ENCODE measurements at regions not wholly inside any gene's neighbourhood (a gene's known extent, or its start where the extent isn't known, plus 50 kb on each side); places are given as distances from the start of the nearest gene placed in this dataset.

DNA sequence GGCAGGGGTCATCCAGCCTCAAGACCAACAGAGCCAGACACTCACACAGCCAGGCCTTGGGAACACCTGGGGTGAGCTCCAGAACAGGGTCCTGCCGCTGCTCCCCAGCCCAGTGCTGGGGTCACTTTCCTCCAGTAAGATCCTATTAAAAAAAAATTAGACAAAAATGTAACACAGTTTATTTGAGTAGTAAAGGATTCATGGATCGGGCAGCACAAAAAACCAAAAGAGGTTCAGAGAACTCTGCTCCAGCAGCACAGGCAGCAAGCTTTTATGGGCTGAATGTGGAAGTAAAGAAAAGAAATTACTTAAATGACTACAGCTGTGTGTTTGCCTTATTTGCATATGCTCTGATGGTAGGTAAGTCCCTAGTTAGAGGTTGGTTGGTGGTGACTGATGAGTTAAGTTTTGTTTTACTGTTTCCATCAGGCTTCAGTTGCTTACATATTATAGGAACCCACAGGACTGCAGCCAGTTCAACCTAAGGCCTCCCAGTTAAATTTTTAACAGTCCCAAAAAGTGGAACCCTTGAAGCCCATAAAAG lies 80.5 kb upstream of the FGFR2 start:
- H3K4me1 ChIP-seq (replicated peaks in 1 of 2): no peaks in the 10 kb centered on the region
- H3K27ac ChIP-seq: no peak overlapping the region
- H3K9me3 ChIP-seq (replicated peaks in 1 of 3): no peaks in the 10 kb centered on the region
- no peaks in the 10 kb centered on the region for H3K36me3 ChIP-seq (replicated peaks in 1 of 2)
- DNase-seq: no peak
- H3K4me3 ChIP-seq: no peak overlapping the region
- H3K27me3 ChIP-seq: no peaks in the 10 kb centered on the region
- 97 to 99% (median 97%) methylated on average over 2 of the region's 2 CpGs for WGBS, 4 donors
- intact Hi-C loops (cut with DNase I): no loop called here
- TF ChIP-seq, protein P1, sequence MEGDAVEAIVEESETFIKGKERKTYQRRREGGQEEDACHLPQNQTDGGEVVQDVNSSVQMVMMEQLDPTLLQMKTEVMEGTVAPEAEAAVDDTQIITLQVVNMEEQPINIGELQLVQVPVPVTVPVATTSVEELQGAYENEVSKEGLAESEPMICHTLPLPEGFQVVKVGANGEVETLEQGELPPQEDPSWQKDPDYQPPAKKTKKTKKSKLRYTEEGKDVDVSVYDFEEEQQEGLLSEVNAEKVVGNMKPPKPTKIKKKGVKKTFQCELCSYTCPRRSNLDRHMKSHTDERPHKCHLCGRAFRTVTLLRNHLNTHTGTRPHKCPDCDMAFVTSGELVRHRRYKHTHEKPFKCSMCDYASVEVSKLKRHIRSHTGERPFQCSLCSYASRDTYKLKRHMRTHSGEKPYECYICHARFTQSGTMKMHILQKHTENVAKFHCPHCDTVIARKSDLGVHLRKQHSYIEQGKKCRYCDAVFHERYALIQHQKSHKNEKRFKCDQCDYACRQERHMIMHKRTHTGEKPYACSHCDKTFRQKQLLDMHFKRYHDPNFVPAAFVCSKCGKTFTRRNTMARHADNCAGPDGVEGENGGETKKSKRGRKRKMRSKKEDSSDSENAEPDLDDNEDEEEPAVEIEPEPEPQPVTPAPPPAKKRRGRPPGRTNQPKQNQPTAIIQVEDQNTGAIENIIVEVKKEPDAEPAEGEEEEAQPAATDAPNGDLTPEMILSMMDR (IDR thresholded peaks at IDR 0.05): no peak
- TF ChIP-seq POLR2A (IDR thresholded peaks at IDR 0.05): no peak

DNA sequence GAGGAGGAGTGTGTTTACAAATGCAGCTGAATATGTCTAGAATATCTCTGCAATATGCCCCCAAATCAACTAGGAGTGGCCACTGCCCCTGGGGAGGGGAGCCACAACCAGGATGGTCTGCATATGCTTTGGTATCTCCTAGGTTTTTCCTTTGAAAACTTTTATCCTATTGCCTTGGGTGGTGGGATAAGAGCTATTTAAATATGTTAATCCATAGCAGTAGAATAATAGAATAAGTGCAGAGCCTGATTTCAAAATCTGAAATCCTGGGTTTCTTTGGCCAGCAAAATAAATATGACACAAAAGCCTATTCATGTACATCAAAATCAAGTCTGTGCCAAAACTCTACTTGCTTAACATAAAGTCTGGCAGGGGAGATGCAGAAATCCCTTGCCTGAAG lies 79.6 kb upstream of the FGFR2 start:
- intact Hi-C loops (cut with DNase I): no loop called here
- Histone ChIP-seq H3K9me3 (replicated peaks in 1 of 3) (no peaks in the 10 kb centered on the region), H3K27me3 (no peaks in the 10 kb centered on the region), H3K4me1 (replicated peaks in 1 of 2) (no peaks in the 10 kb centered on the region), H3K4me3 (no peak overlapping the region), H3K36me3 (replicated peaks in 1 of 2) (no peaks in the 10 kb centered on the region), H3K27ac (no peak overlapping the region)
- no peak for TF ChIP-seq POLR2A (IDR thresholded peaks at IDR 0.05)
- TF ChIP-seq, protein P1 (IDR thresholded peaks at IDR 0.05): no peak
- no peak for DNase-seq

DNA sequence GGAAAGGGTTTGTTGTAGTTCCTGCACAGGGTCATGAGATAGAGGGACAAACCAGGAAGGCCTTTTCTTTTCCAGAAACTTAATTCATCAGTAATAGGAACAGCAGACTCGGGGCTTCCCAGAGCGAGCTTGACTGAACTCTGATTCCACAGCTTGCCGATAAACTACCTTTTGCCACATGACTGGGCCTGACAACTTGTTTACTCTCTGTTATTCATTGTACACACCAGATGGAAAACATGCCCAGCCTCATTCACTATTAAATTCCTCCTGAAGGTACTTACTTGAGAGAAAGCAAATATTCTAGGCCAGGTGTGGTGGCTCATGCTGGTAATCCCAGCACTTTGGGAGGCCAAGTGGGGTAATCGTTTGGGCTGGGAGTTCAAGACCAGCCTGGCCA lies 77.1 kb upstream of the FGFR2 start:
- H3K36me3 ChIP-seq (replicated peaks in 1 of 2): no peaks in the 10 kb centered on the region
- 85 to 93% (median 92%) methylated on average over 3 to 4 of the region's 4 CpGs for WGBS, 4 donors

DNA sequence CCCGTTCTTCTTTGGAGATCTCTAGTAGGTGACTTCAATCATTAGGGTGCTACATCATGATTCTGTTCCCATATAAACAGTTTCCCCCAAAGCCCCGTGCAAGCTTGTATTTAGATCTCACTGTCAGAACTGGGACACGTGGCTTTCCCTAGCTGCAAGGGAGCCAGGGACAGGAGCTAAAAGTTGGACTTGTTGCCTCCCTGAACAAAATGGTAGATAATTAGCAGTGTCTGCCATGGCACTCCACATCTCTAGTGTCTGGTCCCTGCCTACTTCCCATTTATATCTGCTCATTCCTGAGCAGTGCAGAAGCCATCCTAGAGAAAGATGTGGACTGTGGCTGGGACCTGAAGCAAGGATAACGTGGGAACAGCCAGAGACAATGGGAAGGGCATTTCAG lies 76.6 kb upstream of the FGFR2 start:
- 81 to 91% (median 84%) methylated on average over 4 of the region's 4 CpGs for WGBS, 4 donors
- Histone ChIP-seq H3K27me3 (no peaks in the 10 kb centered on the region), H3K4me1 (replicated peaks in 1 of 2) (no peaks in the 10 kb centered on the region), H3K27ac (no peak overlapping the region), H3K36me3 (replicated peaks in 1 of 2) (no peaks in the 10 kb centered on the region), H3K9me3 (replicated peaks in 1 of 3) (no peaks in the 10 kb centered on the region), H3K4me3 (no peak overlapping the region)
- no peak for TF ChIP-seq POLR2A (IDR thresholded peaks at IDR 0.05)
- TF ChIP-seq, protein P1 (IDR thresholded peaks at IDR 0.05): no peak
- no peak for DNase-seq
- intact Hi-C loops (cut with DNase I): no loop called here

More for the DNA sequence above, 77.1 kb upstream of the FGFR2 start:
- Histone ChIP-seq H3K27me3 (no peaks in the 10 kb centered on the region), H3K9me3 (replicated peaks in 1 of 3) (no peaks in the 10 kb centered on the region), H3K4me3 (no peak overlapping the region), H3K4me1 (replicated peaks in 1 of 2) (no peaks in the 10 kb centered on the region), H3K27ac (no peak overlapping the region)
- no peak for DNase-seq
- no peak for TF ChIP-seq POLR2A (IDR thresholded peaks at IDR 0.05)
- TF ChIP-seq, protein P1 (IDR thresholded peaks at IDR 0.05): no peak
- intact Hi-C loops (cut with DNase I): no loop called here

All from adrenal gland (tissue), 9 donors.